HG02885 (cell line): ENCODE measurements at regions not wholly inside any gene's neighbourhood (a gene's known extent, or its start where the extent isn't known, plus 50 kb on each side); places are given as distances from the start of the nearest gene placed in this dataset.

Experiments
- ATAC-seq: cut with Tn5 transposase; IDR thresholded peaks from one replicate; pipeline ENCODE4 v1.9.1; 2021; ENCODE audit warnings: mild to moderate bottlenecking; ENCODE audit not compliant: unreplicated experiment, poor library complexity

- ATAC-seq: peak; percentile 32
Measured at GRCh38 chr3:72446218-72447058, 401.8 kb downstream of the SHQ1 start, which contains the start of gene RYBP. RYBP (minus strand) TSS chr3:72446621.

- ATAC-seq: no peak
Measured at GRCh38 chr3:72445827-72446217, 402.4 kb downstream of the SHQ1 start.

GRCh38 chr3:72444656-72445223 is 403.5 kb downstream of the SHQ1 start:
- no peak for ATAC-seq

GRCh38 chr3:72442759-72443158 is 405.5 kb downstream of the SHQ1 start:
- ATAC-seq: no peak

- ATAC-seq: no peak
Measured at GRCh38 chr3:72441284-72441994, 406.8 kb downstream of the SHQ1 start.

GRCh38 chr3:72440491-72440890 is 407.8 kb downstream of the SHQ1 start:
- no peak for ATAC-seq

GRCh38 chr3:72439321-72440183 is 408.7 kb downstream of the SHQ1 start:
- ATAC-seq: peak; percentile 63

GRCh38 chr3:72437661-72438406 is 410.4 kb downstream of the SHQ1 start:
- no peak for ATAC-seq

GRCh38 chr3:72436863-72437592 is 411.2 kb downstream of the SHQ1 start:
- ATAC-seq: no peak

- ATAC-seq: no peak
Measured at GRCh38 chr3:72434296-72434695, 413.9 kb downstream of the SHQ1 start.

GRCh38 chr3:72432246-72432645 is 416.0 kb downstream of the SHQ1 start:
- ATAC-seq: no peak

- ATAC-seq: no peak
Measured at GRCh38 chr3:72429589-72430353, 418.5 kb downstream of the SHQ1 start.

- no peak for ATAC-seq
Measured at GRCh38 chr3:72428803-72429202, 419.4 kb downstream of the SHQ1 start.

GRCh38 chr3:72427624-72428023 is 420.6 kb downstream of the SHQ1 start:
- ATAC-seq: no peak

- peak; percentile 78 for ATAC-seq
Measured at GRCh38 chr3:72426618-72427397, 421.4 kb downstream of the SHQ1 start.

GRCh38 chr3:72423643-72424042 is 424.6 kb downstream of the SHQ1 start:
- ATAC-seq: no peak

- no peak for ATAC-seq
Measured at GRCh38 chr3:72421786-72422185, 426.5 kb downstream of the SHQ1 start.

- ATAC-seq: no peak
Measured at GRCh38 chr3:72421126-72421525, 427.1 kb downstream of the SHQ1 start.
